NCI-H128 (cell line): ENCODE measurements at regions not wholly inside any gene's neighbourhood (a gene's known extent, or its start where the extent isn't known, plus 50 kb on each side); places are given as distances from the start of the nearest gene placed in this dataset.
A peak's percentile ranks its signal among the peaks of the same experiment; 100 is the strongest.
"Not testable (repeated sequence)": the region's sequence is repeated elsewhere in the genome, so short reads cannot be mapped to it uniquely, and the experiment has no call there.

Experiments
- DNase-seq: peaks from one replicate; lab custom pipeline; 2025; ENCODE audit not compliant: unreplicated experiment; lab: John Stamatoyannopoulos, UW

DNA sequence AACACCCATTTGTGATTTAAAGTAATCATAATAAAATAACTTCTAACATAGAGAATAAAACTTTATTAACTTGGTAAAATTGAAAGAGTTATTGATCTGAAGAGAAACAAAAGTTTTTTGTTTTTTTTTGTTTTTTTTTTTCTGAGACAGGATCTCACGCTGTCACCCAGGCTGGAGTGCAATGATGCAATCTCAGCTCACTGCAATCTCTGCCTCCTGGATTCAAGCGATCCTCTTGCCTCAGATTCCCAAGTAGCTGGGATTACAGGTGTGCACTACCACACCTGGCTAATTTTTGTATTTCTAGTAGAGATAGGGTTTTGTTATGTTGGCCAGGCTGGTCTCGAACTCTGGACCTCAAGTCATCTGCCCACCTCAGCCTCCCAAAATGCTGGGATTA, 116.5 kb upstream of the SPATA31D4 start:
- DNase-seq, result not testable (repeated sequence)

DNA sequence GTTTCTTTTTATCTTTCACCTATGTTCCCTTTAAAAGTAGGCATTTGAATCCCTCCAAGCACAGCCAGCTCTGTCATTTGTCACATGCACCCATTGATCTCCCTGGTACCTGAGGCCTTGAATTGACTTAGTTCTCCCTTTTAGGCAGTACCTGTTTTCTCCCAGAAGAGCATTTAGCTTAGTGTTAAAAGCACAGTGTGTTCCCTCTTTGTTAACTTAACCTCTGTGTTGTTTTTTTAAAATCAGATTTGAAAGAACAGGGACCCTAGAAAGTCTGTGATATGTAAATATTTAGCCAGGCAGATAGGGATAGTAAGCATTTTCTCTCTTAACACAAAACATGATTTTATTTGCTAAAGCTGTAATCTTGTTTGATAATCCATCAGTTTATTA, 113.8 kb upstream of the SPATA31D4 start:
- DNase-seq, result no peak

DNA sequence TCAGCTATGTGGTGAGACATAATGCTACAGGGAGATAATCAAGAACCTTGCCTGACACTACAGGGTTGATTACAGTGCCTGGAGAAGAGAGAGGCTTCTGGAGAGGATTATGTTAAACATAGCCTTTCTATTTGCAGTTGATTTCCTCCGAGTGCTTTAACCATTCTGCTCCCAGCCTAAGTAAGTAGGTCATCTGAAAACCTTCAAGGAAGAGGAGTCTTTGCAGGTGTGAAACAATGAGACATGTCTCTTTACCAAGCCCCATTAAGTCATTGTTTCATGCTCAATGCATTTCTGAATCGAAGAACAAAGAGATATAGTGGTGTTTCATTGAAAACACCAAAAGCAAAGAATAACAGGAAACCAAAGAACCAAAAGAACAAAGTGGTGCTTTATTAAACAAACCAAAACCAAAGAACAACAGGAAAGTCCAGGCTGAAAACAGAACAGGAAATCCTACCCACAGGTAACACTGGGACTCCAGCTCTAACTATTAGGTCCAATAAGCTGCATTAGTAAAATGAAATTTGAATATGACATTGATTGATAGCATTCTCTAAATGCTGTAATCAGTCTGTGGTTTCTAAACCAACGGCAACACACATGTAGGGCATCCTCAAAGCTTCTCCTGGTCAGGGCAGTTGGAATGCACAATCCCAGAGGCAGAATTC, 113.3 kb upstream of the SPATA31D4 start:
- DNase-seq, result no peak

DNA sequence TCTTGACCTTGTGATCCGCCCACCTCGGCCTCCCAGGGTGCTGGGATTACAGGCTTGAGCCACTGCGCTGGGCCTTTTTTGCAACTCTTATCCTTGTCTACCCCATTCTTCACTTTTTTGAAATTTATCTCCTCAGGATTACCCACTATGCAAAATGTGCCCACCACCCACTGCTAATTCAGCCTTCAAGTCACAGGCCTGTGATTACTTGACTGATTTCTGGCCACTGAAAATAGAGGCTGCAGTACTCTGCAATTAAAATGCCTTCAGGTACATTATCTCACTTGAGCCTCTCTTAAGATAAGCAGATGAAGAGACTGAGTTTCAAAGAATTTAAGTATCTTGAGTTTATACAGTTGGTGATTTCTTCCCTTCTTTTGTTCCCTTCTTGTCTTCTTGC, 112.4 kb upstream of the SPATA31D4 start:
- DNase-seq, result no peak

DNA sequence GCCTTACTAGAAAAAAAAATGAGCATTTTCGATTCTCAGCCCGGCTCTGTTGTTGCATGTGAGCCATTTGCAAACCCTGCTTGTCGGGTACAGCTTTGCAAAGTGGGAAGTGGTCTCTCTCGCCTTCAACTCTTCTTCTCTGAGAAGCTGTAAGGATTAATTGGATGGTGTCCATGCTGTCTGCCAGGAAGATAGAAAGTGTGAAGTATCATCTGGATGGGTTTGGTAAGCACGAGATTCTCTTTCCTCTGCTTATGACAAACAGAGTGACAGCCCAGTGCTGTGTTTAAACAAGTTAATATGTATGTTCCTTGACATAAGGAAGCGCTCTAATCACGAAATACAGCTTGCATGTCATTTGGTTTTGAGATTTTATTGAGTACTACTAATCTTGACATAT, 109.1 kb upstream of the SPATA31D4 start:
- DNase-seq, result no peak

DNA sequence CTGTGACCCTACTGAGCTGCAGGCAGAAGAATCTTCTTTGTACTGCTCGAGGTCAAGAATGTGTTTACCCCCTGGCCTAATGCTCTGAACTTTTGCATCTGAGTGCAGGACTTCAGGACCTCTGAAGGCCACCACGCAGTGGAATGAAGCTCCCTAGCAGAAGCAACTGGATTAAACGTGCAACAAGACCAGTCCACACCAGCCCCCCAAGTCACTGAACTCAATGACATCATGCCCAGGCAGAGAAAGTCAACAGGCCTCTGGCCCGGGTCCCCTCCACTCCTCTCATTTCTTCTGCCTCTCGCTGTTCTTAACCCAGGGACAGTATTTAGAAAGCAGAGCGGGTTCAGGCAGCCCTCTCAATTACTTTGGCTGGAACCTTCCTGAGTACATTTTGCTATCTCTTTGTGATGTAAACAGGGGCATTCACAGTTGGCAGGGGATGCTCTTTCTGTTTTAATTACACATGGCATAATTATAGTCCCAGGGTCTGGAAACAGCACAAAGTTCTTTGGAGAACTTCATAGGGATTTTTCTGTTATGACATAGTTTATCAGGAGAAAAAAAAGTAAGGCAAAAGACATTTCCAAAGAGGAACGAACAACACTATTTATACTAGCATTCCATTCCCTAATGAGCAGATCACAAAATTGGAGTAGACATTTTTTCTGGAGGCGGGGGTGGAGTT, 108.2 kb upstream of the SPATA31D4 start:
- no peak for DNase-seq

DNA sequence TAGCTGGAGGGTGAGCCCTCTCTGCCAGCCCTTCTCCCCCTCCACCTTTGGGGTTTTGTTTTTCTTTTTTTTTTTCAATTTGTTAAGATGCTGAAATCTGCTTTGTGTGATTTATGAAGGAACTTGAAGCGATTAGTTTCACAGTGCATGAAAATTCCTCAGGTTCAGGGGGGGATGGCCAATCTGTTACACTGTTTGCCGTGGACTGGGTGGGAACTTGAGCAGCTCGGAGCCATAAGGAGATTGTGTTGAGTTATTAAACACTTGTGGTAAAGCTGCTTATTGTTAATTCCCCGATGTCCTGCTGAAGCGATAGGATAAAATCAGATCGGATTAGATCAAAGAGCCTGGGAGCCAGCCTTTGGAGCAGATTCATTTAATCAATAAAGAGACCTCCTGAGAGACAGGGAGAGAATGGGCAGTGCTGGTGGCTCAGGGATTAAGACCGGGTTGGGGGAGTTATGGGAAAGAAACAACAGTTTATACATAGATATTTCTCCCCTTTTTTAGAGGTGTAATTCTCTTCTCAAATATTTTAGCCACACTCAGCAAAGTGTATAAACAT, 105.8 kb upstream of the SPATA31D4 start:
- DNase-seq, result no peak

DNA sequence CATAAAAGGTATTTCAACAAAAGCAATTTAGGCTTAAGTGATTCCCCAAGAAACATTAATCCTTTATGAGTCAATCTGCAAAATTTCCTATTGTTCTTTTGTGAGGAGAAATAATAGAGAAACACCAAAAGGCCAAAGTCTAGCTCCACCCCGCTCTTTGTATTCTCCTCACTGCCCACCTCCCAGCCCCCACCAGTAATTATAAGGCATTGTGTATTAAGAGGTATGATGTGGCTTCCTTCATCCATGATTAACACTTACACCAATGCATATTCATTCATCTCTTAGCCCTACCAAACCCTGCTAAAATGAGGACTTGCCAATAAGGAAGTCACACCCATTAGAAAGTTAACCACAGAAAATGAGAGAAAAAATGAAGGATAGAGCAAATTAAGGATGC, 105.3 kb upstream of the SPATA31D4 start:
- DNase-seq, result no peak

DNA sequence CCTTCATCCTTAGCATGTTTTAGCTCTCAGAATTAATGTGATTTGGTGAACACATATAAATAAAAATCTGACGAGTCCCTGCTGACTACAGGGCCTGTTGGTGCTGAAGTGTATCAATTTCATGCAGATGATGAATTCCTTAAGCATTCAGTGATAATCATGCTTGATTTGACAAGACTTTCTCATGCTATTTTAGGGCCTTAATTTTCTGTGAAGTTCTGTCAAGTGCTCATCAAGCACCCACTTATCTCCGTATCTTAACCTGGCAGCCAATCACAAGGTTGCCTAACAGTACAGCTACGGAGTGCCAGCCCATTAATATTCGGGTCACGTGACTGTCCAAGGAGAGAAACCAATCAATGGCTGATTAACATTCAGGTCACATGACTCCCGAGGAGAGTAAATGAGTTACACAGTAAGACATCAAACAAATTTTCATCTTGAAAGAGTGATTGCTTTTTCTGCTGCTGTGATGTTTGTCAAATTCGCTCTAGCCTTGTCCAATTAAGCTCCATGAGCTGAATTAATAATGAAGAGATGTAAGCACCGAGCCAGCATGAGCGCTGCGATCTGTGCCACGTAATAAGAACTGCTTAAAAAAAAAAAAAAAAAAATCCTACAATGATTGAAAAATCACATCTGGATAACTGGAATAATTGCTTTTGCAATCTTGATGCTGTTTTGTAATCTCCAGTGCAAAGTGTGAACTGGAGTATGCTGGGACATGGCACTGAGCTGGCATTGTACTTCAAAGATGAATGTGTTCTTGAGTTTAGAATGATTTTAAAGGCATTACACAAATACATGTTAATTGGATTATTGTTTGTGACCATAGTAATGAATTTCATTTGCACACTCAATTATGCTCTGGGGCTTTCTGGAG, 104.3 kb upstream of the SPATA31D4 start:
- no peak for DNase-seq

DNA sequence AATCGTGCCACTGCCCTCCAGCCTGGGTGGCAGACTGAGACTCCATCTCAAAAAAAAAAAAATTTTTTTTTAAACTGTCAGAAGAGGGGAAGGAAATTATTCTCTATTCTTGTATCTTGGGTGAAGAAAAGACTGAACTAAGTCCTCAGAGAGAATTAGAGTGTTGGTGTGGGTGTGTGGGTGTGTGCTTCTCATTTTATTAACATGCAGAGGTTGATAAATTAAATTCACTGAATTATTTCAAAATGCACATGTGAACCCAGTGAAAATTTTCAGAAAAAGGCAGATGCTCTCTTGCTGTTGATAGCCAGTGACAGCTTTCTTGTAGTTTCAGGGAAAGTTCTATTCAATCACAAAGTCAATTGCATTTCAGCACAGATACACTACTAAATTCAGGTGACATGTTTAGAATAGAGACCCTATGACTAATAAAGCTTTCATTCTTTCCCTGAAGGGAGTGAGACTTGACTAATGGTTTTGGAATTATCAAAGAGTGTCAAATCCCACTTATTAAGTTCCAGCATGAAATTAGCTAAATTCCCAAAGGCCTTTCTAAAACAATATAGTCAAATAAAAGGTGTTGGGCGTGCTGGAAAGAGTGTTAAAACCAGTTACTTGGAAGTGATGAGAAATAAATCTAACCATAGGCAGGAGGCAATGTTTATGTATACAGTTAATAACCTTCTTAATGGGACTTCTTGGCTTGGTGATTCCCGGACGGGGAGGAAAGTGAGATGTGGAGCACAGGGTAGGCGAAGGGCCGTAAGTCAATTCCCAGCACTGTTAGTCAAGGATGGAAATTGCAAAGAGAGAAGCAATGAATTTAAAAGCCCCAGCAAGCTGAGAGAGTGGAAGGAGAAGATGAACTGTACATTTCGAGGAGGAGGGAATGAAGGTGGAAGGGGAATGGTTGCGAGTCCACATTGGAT, 103.2 kb upstream of the SPATA31D4 start:
- no peak for DNase-seq

DNA sequence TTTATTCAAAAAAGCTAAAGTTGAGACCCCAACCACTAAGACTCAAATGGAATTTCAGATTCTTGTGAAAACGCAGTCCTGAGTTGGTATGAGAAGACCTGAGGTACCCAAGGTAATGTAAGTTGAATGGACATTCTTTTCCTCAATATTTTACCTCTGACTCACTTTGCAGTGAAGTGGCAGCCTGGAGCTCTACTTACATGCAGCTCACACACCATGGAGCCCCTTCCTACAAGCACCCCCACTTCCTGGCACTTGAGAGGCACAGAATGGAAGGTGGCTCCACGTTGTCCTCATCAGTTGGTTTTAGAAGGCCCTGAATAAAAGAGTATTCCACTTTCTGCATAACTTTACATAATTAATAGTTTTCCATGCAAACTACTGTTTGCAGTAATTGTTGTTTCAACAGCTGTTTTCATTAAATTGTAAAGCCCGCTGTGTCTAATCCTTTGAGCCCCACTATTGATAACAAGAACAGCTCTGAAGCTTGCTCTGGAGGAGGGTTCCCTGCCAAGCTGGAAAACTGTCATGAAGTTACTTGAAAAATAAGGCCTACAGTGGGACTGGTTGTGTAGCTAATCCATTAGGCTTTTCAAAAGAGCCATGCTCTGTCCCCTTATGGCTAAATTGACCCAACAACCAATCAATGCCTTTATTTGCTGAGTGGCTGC, 102.2 kb upstream of the SPATA31D4 start:
- DNase-seq, result no peak

DNA sequence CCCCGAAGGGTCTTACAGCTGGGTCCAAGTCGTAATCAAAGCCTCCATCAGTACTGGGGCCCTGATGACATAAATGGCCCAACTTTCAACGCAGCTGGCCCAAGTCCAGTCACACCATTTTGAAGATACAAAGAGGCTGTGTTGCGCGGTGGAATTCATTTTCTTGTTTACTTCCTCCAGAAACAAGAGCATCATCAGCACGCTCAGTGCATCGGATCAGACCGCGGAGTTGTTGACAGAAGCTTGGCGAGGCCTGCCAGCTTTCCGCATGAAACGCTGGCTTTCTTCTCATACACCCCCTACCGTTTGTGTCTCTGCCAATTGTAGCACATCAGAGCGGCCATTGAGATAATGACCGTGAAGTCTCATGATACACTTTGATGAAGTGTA, 101.7 kb upstream of the SPATA31D4 start:
- DNase-seq, result peak; percentile 31

DNA sequence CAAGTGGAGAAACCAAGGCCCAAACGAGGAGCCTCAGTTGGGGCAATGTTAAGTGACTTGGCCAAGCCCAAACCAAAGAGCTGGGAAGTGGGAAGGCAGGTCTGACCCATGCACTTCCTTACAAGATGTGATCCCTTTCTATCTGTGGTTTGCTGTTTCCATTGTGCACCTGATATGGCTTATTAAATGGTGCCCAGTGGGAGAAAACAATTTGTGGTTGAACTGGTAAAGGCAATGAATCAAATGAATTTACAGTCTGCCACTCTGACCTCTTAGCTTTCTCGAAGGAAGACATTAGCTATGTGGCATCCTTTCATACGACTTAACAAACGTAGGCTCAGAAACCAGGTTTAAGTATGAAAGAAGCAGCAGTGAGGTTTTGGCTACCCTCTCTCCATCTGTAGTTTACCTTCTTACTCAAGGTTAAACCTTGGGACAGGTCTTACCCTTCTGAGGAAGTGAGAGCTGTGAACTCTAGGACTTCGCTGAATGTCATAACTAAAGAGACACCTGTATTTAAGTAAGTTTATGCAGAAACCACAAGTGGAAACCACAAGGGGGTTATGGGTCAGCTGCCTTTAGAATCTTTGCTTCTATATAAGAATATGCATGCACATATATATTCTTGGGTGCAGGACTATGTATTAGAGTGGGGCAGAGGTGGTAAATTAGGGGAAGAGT, 100.5 kb upstream of the SPATA31D4 start:
- DNase-seq, result no peak

DNA sequence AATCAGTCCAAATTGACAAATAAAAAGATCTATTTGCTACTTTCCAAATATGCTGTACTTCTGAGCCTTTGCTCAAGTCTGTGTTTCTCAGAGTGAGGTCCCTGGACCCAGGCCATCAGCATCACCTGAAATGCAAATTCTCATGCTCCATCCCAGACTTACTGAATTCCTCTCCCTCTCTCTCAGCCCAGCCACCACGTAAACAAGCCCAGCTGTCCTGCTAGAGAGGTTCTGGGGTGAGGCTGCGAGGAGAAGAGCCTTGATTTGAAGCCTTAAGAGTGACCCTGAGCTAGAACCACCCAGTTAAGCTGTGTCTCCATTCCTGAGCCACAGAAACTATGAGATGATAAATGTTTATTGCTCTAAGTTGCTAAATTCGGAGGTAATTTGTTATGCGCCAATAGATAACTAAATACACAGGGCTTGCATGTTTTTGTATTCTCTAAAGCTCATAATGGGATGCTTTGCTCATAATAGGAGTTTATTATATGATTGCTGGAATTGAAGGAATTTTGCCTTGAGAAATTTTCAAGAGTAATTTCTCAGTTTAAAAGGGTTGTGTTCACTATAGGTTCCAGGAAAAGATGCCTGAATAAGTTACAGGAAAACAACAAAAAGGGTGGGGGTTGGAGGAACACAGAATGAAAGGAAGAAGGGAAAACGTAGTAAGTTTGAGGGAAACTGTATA, 98.9 kb upstream of the SPATA31D4 start:
- DNase-seq, result no peak

DNA sequence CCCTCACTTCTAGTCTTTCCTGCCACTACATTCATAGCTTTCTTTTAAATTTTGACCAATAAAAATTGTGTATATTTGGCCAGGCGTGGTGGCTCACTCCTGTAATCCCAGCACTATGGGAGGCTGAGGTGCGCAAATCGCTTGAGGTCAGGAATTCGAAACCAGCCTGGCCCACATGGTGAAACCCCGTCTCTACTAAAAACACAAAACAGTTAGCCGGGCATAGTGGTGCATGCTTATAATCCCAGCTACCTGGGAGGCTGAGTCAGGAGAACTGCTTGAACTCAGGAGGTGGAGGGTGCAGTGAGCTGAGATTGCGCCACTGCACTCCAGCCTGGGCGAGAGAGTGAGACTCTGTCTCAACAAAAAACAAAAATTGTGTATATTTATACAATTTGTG, 97.8 kb upstream of the SPATA31D4 start:
- not testable (repeated sequence) for DNase-seq

DNA sequence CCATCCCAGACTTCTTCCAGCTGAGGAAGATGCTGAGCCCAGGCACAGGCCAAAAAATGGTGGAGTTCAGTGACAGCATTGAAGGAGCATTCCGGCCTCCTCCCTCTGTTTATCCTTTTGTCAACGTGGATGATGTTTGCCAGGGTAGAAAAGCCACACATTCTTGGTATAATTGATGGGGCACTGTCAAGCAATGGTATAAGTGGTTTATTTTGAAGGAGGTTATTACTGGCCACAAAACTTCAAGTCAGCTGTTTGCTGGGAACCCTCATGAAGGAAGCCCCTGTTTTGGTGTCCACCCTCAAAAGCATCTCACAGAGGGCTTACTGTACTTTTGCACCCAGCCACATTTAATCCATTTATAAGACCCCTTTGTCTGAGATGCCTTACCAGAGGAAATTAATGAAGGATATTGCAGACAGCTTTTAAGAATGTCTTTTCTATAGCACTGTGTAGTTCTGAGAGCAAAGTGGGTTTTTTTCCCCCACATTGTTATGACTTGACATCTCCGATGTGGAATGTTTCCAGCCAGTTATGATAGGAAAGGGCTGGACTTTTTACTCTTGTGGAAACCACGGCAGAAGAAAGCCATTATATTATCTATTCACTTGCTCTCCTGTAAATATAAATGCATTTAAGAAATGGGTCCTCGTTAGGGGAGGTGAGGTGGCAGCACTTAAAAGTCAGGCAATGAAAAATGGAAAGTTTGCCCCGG, 95.5 kb upstream of the SPATA31D4 start:
- DNase-seq, result no peak

DNA sequence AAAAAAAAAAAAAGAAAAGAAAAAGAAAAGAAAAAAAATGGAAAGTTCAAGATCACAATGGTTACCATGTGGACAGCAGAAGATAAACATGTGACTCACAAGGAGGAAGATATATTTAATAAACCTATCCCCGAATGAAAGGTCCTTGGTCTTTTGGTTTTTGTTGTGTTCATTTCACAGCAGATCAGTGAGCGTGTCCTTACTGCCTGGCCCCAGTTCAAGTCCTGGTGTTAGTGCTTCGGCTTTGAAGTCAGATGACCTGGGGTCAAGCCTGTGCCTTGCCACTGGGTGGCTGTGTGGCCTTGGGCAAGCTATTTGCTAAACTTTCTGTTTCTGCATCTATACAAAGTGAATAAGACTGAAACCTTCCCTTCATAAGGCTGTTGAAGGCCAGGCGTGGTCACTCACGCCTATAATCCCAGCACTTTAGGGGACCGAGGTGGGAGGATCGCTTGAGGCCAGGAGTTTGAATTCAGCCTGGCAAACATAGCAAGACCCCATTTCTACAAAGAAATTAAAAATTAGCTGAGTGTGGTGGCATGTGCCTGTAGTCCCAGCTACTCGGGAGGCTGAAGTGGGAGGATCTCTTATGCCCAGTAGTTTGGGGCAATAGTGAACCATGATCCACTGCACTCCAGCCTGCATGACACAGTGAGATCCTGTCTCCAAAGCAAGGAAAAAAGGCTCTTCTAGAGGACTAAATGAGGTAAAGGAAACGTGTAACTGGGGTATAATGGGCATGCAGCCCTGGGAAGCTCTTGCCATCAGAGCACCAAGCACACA, 94.5 kb upstream of the SPATA31D4 start:
- no peak for DNase-seq
